NT2/D1 (cell line): ENCODE measurements at regions not wholly inside any gene's neighbourhood (a gene's known extent, or its start where the extent isn't known, plus 50 kb on each side); places are given as distances from the start of the nearest gene placed in this dataset.

ENCODE experiments used
- SUZ12 ChIP-seq: IDR thresholded peaks from 2 replicates; pipeline ENCODE4 v1.6.1; 2011; ENCODE audit not compliant: insufficient read length, insufficient read depth; ENCODE audit errors: extremely low read depth
- YY1 ChIP-seq: IDR thresholded peaks from 2 replicates; pipeline ENCODE4 v1.6.1; 2011; ENCODE audit not compliant: insufficient read length, insufficient read depth
- ZNF274 ChIP-seq: IDR thresholded peaks from 2 replicates; pipeline ENCODE4 v1.6.1; 2011; ENCODE audit warnings: mild to moderate bottlenecking, low read depth, low read length

DNA sequence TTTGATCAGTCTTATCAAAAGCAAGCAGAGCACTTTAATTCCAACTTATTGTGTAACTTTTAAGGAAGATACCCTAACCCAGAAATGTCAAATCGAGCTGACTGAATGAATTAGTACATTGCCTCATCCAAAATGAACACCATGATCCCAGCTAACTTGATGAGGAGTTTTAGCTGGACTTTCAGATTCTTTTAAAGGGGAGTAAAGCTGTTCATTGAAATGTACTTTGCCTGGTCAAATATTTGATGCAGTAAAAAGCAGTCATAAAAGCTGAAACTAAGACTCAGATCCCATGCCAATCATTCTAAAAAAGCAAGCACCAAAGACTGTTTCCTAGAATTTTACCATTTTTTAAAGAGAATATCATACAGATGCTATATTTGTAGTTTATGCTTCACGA is 114.1 kb downstream of the FSCB start:
- TF ChIP-seq ZNF274 (no peak), YY1 (no peak), SUZ12 (no peak)
